Activated CD4-positive, CD25-positive, alpha-beta regulatory T cell treated with anti-CD3 and anti-CD28 coated beads, Interleukin-2, amount 50 U/mL, for 24 hours (primary cell): ENCODE measurements at regions not wholly inside any gene's neighbourhood (a gene's known extent, or its start where the extent isn't known, plus 50 kb on each side); places are given as distances from the start of the nearest gene placed in this dataset.

Experiments used
- ATAC-seq, 2 donors: fragments of 150-1000 bp; cut with Tn5 transposase; one replicate each; pipeline ENCODE4 v1.10.0; 2021; ENCODE audit warnings: mild to moderate bottlenecking in 1 of 2, moderate library complexity in 1 of 2

DNA sequence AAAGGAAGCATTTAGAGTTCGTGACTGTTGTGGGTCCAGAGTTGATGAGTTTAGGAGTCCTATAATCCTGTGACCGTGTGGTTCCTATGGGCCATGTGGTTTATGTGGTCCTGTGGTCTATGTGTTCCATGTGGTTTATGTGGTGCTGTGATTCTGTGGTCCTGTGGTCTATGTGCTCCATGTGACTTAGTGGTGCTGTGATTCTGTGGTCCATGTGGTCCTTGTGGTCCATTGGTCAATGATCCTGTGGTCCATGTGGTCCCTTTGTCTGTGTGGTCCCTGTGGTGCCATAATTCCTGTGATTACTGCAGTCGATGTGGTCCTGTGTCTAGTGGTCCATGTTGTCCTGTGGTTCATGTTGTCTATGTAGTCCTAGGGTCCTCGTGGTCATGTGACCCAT lies 167.3 kb downstream of the TMEM18 start:
- no peak for ATAC-seq

DNA sequence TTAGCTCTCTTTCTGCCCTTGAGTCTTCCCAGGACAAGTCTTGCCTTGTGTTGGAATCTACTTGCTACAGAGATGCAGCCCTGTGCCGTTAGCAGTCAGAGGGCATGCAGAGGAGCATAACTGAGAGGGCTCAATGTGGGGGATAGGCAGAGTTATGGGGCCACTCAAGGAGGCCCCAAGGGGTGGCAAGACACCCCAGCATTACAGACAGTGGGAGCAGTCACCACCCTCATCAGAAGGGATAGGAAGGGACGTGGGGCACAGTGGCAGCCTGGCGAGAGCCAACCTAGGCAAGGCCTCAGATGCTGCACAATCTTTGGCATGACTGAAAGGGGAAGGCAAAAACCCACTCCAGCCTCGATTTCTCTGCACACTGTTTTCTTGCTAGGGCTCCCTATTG lies 169.1 kb downstream of the TMEM18 start:
- no peak for ATAC-seq

DNA sequence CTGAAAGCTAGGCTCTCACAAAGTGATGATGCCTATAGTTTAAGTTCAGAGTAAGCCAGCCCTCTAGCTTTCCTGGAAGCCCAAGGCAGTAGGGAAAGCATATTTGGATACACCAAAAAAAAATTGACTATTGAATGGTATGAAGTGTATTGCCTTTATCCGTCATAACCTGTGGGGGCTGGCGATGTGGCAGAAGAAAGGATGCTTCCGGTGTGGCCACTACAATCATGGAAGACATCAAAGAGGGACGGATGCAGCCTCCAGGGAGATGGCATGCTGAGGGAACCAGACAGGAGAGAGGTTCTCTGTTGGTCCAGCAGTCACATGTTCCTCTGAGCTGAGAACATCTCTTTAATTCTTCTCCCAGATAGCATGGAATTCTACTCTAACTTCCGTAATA lies 170.3 kb downstream of the TMEM18 start:
- ATAC-seq = no peak

DNA sequence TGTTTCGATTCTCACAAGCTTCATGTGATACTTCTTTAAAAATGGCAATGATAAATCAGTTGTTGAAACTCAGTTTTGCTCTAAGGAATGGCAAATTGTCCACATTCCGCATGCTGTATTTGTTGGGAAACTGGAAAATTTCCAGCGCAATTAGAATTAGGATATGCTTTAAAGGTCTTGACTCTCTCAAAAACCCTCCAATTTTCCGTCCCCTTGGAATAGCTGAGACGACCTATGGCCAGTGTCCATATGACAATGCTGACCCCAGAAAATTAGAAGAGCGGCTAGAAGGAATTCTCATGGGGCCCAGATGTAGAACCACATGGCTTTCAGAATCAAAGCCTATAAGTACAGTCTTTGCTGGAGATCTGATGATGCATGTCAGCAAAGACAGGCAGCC lies 170.8 kb downstream of the TMEM18 start:
- ATAC-seq = no peak

DNA sequence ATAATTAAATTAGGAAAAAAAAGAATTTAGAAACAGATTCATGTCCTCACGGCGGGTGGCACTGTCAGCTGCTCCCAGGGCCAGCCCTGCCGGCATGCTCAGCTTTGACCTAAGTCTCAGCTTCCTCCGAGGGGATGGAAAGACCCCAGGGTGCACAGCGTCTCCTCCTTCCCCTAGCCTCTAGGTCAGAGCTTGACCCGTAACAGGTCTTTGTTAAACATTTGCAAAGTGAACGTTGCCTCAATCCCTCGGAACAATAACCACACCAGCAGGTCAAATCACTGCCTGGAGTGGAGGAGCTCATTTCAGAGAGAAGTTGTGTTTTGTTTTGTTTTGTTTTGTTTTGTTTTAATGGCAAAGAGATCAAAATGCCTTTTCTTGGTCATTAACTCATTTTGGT lies 171.3 kb downstream of the TMEM18 start:
- no peak for ATAC-seq

DNA sequence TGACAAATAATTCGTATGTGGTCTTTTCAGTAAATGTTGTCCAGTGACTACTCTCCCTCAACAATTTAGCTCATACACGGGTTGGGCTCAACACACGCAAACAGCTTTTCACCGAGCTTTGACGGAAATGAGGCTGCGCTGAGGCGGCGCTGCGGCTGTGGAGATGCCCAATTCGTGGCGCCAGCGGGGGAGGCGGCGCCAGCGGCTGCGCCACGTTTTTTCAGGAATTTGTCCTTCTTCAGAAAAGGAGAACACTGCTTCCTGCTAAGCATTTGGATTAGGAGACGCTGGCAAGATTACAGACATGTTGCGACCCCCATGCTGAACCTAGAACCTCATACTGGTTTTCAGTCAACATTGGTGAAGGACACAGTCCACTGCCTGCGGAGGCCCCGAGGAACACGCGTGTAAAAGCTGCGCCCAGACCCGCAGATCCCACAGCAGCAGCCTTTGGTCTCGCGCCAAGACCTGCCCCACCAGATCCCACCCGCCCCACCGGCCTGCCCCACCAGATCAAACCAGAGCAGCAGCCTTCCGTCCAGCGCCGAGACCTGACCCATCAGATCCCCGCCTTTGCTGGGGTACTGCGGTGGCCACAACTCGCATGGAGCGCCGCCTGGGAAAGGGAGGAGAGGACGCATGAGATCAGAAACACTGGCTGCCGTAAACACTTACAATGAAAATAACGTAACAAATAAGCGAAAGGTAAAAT lies 173.8 kb downstream of the TMEM18 start:
- no peak for ATAC-seq

DNA sequence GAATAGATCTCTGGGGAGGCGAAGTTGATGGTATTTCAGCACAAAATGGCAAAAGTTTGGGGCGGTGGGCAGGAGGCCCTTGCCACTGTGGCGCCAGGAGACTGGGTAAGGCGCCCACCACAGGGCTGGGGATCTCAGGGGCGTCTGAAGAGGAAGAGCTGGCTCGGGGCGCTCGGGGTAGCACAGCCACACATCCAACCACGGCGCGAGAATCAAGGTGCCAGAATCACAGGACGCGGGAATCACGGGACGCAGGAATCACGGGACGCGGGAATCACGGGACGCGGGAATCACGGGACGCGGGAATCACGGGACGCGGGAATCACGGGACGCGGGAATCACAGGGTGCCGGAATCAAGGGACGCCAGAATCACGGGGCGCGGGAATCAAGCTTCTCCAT lies 174.4 kb downstream of the TMEM18 start:
- ATAC-seq = no peak

DNA sequence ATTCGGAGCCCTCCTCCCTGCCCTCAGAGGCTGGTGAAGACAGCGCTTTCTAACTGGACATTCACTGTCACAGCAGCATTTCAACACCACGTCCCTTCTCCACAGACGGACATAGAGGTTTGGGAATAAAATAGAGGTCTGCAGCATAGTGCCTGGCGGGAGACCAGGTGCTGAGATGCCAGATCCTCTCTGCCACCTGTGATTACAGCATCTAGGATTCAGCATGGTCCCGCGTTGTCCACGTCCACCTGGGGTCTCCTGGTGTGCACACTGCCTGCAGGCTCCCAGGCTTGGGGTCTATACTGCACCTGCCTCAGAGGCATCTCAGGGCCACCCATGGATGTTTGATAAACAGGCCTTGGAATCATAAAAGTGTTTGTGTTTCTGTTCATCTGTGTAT lies 175.5 kb downstream of the TMEM18 start:
- no peak for ATAC-seq

DNA sequence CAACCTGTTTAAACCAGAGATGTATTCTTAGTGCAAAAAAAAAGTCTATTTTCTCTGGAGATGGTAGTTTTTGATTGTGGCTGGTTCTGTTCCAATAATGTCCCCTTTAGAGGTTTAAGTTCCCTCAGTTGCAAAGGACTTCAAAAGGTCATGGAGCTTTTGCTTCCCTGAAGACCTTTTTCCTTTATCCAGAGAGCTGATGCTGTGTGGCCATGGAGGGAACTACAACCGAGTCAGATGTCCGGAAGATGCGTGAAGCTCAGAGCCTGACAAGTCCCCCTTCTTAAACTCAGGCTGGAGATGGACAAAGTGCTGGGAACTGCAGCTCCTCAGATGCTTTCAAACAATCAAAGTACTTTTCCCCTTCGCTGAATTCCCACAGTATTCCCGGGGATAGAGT lies 176.1 kb downstream of the TMEM18 start:
- ATAC-seq = no peak

DNA sequence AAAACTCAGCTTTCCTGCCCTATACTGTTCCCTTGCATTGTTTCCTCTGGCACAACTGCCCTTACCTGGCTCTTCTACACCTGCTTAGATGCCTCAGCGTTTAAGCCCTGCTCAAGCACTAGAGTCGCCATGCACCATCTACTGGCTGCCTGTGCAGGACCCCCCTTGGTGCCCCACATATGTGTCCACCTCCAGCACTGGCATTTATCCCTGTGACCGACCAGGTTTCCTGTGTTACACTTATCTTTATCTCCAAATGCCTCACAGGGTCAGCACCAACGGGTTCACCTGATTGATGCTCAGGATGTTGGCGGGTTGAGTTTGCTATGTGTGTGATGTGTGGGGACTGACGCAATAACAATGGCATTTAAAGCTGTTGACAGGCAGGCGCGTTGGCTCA lies 177.5 kb downstream of the TMEM18 start:
- ATAC-seq = no peak

DNA sequence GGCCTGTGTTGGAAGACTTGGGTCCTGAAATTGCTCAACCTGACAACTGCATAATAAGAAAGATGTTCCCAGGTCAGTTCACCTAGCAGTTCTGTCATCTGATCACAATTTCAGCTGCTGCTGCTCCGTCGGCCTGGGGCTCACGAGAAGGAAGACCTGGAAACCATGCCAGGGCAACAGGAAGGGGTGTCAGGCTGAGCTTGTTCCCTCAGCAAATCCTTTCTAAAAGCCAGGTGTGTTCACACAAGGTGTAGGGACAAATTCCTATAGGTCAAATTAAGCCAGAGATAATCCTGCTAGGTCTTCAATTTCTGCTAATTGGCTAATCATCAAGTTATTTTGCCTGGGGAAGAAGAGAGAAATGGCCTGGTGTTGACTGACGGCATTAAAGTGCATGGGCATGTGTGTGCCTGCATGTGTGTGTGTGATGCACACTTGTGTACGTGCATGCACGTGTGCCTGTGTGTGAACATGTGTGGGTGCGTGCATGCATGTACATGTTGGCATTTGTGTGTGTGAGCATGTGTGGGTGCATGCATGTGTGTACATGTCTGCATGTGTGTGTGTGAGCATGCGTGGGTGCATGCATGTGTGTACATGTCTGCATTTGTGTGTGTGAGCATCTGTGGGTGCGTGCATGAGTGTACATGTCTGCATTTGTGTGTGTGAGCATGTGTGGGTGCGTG lies 178.6 kb downstream of the TMEM18 start:
- no peak for ATAC-seq

DNA sequence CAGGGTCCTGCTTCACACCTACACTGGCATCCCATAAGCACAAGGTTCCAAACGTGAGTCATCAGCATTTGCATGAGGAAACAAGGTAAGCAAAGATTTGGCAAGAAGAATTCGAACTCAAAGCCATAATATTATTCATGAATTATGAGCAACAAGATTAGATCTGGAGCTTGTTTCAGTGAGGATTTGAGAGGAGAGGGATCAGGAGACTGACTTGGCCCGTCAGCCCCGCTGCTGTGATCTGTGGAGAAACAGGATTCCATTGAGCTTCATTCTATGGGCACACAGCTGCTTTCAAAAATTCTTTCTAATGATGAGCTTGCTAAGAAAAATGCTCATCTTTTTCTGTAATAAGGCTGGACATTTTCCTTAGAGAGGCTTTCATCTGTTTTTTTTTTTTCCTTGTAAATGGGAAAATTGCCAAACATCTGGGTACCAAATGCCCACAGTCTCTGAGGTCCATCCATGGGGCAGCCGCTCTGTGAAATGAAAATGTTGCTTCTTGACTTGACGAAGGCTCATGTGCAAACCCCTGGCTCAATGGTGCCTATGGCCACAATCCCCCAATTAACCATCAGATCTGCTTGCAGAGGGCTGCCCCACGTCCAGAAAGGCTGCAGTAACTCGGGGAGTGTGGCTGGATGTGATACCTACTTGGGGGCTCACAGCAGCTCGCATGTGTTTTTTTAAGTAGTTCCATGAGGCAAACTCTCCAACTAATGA lies 179.3 kb downstream of the TMEM18 start:
- ATAC-seq = no peak

DNA sequence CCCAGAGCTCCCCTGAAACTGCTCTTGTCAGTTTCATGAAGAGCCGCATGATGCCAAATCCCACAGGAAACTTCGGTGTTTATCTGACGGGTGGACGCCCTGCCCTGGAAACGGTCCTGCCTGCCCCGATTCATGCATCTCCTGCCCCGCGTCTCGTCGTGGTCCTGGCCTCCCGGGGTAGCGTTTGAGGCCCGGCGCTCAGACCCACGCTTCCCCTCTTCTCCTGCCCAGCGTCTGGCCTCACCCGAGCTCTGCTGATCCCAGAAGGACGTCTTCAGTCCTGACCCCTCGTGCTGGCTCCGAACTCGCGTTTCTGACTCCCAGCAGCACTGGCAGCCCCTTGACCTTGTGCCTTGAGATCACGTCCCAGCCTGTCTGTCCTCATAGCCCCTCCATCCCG lies 180.5 kb downstream of the TMEM18 start:
- no peak for ATAC-seq

DNA sequence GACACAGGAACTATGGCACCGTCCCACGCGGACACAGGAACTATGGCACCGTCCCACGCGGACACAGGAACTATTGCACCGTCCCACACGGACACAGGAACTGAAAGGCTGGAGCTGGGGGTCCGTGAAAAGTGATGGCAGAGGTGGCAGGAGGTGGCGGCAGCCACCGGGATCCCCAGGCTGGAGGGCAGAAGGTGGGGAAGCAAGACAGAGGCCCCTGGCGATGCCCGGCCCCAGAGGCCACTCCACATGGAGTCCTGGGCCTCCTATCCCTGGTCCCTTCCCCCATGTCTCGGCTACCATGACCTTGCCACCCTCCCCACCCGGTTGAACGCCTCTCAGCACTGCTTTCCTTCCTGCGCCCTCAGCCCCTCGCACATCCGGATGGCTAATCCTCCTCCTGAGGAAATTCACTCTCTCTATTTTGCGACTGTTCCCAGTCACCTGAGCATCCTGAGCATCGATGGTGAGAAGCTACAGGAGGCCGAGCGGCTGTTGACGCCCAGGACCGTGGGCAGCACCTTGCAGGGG lies 181.4 kb downstream of the TMEM18 start:
- no peak for ATAC-seq

DNA sequence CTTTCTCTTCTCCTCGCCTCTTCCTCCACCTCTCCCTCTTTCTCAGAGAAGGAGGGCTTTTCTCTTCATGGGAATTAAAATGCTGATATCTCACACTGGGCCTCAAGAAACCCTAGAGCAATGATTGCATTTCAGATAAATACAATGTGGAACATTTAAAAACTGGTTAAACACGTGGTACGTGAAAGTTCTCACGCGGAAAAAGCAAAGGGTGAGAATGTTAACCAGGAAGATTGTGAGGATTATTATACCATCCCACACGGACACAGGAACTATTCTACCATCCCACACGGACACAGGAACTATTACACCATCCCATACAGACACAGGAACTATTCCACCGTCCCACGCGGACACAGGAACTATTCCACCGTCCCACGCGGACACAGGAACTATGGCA lies 182.4 kb downstream of the TMEM18 start:
- ATAC-seq = no peak

DNA sequence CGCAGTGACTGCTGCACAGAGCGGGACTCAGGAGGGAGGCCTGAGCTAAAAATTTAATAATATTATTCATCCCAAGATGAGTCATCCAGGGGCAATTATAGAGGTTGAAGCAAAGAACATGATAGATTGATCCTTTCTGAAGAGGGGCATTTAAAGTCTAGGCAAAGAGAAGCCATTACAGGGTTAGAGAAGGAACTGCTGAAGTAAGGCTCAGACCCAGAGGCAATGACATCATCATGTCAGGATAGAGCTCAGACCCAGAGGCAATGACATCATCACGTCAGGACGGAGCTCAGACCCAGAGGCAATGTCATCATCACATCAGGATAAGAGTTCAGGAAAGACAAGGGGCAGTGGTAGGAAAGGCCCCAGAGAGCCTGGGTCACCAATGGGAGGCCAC lies 184.0 kb downstream of the TMEM18 start:
- no peak for ATAC-seq

DNA sequence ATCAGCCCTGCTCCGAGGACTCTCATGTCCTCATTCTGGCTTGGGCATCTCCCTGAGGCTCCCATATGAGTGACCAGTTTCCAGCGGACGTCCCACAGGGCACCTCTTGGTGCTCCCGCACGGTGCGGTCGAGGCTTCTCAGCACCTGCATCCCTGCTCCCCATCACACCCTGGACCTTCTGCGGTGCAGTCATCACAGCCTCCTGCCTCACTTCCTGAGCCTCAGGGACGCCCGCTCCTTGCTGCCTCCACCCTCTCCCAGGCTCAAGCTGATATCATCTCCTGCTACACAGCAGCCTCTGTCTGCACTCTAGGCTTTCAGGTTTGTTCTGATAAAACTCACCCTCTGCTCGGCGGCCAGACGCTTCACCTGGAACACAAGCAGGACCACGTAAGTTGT lies 185.0 kb downstream of the TMEM18 start:
- no peak for ATAC-seq

DNA sequence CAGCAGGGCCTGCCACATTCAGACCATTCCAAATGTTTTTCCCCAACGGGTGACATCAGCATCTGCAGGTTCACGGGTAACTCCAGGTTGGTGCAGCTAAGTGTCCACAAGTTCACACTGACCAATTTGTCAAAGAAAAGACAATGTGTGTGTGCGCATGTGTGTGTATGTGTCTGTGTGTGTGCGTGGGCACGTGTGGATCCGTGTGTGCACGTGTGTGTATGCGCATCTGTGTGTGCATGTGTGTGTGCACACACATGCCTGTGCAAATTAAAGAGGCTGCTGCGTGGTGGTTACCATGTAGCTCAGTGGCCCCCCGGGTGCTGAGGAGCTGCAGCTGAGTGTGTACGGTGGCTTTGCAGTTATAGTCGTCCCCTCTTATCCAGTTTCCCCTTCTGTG lies 187.4 kb downstream of the TMEM18 start:
- ATAC-seq = no peak

DNA sequence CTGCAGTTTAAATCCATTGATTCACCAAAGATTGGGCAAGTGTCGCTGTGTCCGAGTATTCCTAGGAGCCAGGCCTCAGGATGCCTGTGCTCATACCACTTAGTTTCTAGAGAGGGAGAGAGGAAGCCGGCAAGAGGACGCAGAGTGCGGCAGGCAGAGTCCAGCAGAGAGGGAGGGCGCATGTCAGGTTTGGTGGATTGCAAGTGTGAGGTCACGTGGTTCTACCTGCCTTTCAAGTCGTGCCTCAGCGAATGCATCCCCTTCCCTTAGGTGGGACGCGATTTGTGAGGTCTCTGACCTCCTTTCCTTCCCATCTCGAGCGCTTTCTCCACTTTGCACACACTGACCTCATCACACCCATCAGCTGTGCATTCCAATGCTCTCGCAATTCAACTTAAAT lies 188.1 kb downstream of the TMEM18 start:
- ATAC-seq = no peak

DNA sequence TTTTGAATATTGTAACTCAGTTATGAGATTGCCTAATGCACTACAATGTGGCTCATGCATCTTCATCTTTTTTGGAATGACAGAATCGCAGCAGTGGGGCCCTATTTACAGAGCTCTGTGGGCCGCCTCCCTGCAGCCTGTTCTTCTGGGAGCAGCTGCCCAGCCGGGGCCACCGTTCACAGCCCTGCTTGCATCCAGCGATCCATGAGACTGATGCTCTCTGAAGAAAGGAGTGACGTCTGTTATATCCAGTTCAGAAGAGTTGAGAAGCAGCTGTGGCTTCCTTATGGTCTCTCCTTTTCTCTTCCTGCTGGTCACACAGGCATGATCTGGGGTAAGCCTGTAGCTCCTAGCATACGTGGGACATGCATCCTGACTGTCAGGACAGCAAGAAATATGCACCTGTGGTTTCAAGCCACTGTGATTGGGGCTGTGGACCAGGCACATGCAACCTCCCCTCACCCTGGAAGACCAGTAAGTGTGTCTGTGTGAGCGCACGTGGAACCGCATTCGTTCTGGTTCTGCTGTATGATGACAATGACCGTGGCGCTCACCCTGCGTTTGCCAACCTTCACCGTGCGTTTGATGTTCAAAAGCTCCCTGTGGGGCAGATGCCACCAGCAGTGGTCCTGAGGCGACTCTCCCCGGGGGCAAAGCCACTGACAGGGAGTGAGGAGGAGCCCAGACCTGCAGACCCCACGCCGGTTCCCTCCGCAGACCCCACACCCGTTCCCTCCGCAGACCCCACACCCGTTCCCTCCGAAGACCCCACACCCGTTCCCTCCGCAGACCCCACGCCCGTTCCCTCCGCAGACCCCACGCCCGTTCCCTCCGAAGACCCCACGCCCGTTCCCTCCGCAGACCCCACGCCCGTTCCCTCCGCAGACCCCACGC lies 189.8 kb downstream of the TMEM18 start:
- no peak for ATAC-seq

DNA sequence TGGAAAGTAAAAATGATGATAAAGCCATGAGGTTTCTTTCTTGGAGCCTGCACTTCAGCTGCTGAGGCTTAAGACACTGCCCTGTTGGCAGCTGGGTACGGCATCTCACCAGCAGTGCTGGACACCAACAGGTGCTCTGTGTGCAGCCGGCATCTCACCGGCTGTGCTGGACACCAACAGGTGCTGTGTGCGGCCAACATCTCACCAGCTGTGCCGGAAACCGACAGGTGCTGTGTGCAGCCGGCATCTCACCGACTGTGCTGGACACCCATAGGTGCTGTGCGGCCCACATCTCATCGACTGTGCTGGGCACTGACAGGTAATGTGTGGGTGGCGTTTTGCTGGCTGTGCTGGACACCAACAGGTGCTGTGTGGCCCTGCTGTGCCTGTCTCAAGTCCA lies 190.8 kb downstream of the TMEM18 start:
- no peak for ATAC-seq

DNA sequence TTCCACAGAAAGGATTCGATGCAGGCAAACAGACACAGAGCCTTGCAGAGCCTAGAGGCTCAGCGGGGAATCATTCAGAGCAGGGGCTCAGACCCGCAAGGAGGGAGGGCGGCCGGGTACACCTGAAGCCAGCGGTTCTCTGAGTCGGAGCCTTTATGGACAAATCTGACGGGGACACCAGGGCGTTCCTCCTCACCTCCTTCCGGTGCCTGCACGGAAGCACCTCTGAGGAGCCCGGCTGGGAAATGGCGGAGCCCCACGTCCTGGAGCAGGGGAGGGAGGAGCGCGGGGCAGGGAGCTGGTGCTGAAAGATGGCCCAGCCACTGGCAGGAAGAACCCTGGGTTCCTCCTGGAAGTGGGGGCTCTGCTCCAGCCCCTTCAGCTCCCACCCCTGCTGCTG lies 193.5 kb upstream of the ALKAL2 start:
- no peak for ATAC-seq
